Ovary (tissue), 7 donors: ENCODE measurements at regions not wholly inside any gene's neighbourhood (a gene's known extent, or its start where the extent isn't known, plus 50 kb on each side); places are given as distances from the start of the nearest gene placed in this dataset.

Experiments
- DNase-seq, 5 donors: peaks; one replicate each; pipeline ENCODE4 v3.0.0-alpha.2; 2019 to 2020
- H3K27ac ChIP-seq, 2 donors: fragments of 200-600 bp; one replicate each; pipeline versions ENCODE4 v1.5.1 to v1.8.0; 2019 to 2022
- H3K27me3 ChIP-seq: fragments of 200-600 bp; one replicate; pipeline ENCODE4 v1.8.0; 2022
- H3K36me3 ChIP-seq: fragments of 200-600 bp; sonication (generic); one replicate; pipeline ENCODE4 v1.5.1; 2019
- H3K4me1 ChIP-seq: one replicate; pipeline ENCODE4 v1.8.1; 2013; ENCODE audit warnings: mild to moderate bottlenecking, moderate library complexity; ENCODE audit not compliant: insufficient read depth
- H3K4me3 ChIP-seq: fragments of 200-600 bp; sonication (generic); one replicate; pipeline ENCODE4 v1.5.1; 2017
- H3K9me3 ChIP-seq, 2 donors: fragments of 200-600 bp in 1 of 2; sonication (generic) in 1 of 2; one replicate each; pipeline versions ENCODE4 v1.5.1 to v1.8.1; 2013 to 2019; ENCODE audit warnings: mild to moderate bottlenecking in 1 of 2, moderate library complexity in 1 of 2
- EP300 ChIP-seq: sonication (generic); formaldehyde crosslinking; IDR thresholded peaks from one replicate; pipeline ENCODE4 v1.6.1; 2017; ENCODE audit warnings: antibody characterized with exemption
- POLR2A ChIP-seq: fragments of 450-650 bp; IDR thresholded peaks from one replicate; pipeline ENCODE4 v1.6.1; 2017; ENCODE audit warnings: antibody characterized with exemption, mild to moderate bottlenecking, moderate library complexity
- WGBS, 3 donors: extraction: QIAGEN DNeasy Blood & Tissue Kit in 1 of 3; methylation state at CpG; one replicate each; pipeline versions ENCODE4 v1.1.5 to v1.1.7; 2013 to 2017; 5-methylcytosine and 5-hydroxymethylcytosine counted together
- intact Hi-C, 4 donors: fragments of 100-400 bp; cut with DNase I; formaldehyde crosslinking; loops; one replicate each; pipeline versions ENCODE4 v1.11.0 to v1.15.1; 2022 to 2023
- TF ChIP-seq, protein P1 (sequence below), 3 donors: fragments of 450-650 bp in 2 of 3; fragments of 200-600 bp in 1 of 3; IDR thresholded peaks; one replicate each; pipeline versions ENCODE4 v1.5.1 to v1.8.0; 2016 to 2022; ENCODE audit warnings: antibody characterized with exemption in 3 of 3, mild to moderate bottlenecking in 1 of 3
- donor health status: DM: no; HTN: no; CAD: no; lungs with moderate emphysema.
- donor health status: DM: no; HTN: no; CAD: no.
- donor health status: Bipolar disorder and iron deficiency.
- donor health status: DM: no; HTN: no; CAD: no.
- donor health status: DM: yes; HTN: yes; CAD: no.

DNA sequence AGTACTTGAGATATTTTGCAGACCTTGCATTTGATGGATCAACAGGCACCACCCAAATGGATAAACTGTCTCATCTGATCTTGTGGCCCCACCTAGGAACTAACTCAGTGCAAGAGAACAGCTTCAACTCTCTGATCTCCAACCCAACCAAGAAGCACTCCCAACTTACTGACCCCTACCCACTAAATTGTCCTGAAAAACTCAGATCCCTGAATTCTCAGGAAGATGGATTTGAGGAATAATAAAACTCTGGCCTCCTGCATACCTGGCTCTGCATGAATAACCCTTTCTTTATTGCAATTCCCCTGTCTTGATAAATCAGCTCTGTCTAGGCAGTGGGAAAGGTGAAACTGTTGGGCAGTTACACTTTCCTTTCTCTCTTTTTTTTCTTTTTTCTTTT, 247.9 kb downstream of the ZPLD1 start:
- H3K36me3 ChIP-seq, result no peaks in the 10 kb centered on the region
- H3K9me3 ChIP-seq, result no peaks in the 10 kb centered on the region
- TF ChIP-seq, protein P1, sequence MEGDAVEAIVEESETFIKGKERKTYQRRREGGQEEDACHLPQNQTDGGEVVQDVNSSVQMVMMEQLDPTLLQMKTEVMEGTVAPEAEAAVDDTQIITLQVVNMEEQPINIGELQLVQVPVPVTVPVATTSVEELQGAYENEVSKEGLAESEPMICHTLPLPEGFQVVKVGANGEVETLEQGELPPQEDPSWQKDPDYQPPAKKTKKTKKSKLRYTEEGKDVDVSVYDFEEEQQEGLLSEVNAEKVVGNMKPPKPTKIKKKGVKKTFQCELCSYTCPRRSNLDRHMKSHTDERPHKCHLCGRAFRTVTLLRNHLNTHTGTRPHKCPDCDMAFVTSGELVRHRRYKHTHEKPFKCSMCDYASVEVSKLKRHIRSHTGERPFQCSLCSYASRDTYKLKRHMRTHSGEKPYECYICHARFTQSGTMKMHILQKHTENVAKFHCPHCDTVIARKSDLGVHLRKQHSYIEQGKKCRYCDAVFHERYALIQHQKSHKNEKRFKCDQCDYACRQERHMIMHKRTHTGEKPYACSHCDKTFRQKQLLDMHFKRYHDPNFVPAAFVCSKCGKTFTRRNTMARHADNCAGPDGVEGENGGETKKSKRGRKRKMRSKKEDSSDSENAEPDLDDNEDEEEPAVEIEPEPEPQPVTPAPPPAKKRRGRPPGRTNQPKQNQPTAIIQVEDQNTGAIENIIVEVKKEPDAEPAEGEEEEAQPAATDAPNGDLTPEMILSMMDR (IDR thresholded peaks at IDR 0.05), result no peak
- no peak for DNase-seq
- no peak overlapping the region for H3K27ac ChIP-seq
- intact Hi-C loops, result no loop called here
- H3K27me3 ChIP-seq, result no peaks in the 10 kb centered on the region
- no peaks in the 10 kb centered on the region for H3K4me1 ChIP-seq
- H3K4me3 ChIP-seq, result no peak overlapping the region

DNA sequence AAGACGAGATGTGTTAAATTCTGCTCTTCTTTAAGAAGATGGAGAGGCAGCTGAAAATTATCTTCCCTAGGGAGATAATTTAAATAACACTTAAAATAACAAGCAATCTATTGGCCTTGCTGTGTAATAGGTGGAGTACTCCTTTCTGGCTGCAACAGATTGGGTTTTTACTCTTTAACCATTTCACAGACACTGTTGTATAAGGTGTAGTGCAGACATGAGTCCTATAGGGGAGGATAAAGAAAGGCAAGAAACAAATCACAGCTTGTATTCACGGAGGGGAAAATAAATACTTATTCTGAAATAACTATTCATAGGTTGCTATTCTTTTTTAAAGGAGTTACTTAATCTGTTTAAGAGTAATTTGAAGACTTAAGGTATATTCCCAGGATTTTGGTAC, 252.0 kb downstream of the ZPLD1 start:
- intact Hi-C loops, result no loop called here

DNA sequence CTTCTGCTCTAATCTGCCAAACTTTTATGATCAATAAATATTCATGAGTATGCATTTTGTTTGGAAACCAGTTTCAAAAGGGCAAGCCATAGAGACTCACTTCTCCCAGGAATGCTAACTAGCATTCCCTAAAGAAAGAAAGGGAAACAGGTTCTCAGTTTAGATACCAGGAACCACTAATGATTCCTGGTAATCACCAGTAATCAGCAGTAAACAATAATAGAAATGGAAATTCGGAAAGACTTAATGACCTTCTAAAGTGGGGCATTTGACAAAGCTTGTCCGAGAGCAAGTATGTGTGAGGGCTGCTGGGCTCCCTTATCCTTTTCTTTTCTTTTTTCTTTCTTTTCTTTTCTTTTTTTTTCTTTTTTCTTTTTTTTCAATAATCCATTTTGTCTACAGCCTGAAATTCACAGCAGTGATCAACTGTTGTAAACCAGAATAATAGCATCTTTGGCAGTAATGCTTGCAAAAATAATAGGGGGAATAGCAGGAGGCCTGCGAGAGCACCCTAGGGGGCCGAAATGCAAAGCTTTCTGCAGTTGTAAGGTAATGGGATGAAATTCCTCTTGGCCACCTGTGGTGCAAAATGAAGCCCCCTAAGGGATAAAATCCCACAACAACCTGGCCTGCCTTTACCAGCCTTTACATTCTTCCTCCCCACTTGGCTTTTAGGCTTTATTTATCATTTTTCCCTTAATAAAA, 253.2 kb downstream of the ZPLD1 start:
- DNase-seq, result no peak
- H3K27ac ChIP-seq, result no peak overlapping the region
- TF ChIP-seq EP300, result no peak
- TF ChIP-seq, protein P1 (IDR thresholded peaks at IDR 0.05), result no peak
- no peak for TF ChIP-seq POLR2A
- H3K4me3 ChIP-seq, result no peak overlapping the region
- intact Hi-C loops, result no loop called here
- no peaks in the 10 kb centered on the region for H3K4me1 ChIP-seq
- WGBS, 3 donors, result 82 to 89% (median 86%) methylated on average over 4 of the region's 4 CpGs
- no peaks in the 10 kb centered on the region for H3K36me3 ChIP-seq
- H3K27me3 ChIP-seq, result no peaks in the 10 kb centered on the region
- H3K9me3 ChIP-seq, result no peaks in the 10 kb centered on the region

More for the DNA sequence above, 252.0 kb downstream of the ZPLD1 start:
- Histone ChIP-seq H3K27me3 (no peaks in the 10 kb centered on the region), H3K4me1 (no peaks in the 10 kb centered on the region), H3K27ac (no peak overlapping the region), H3K4me3 (no peak overlapping the region), H3K9me3 (no peaks in the 10 kb centered on the region), H3K36me3 (no peaks in the 10 kb centered on the region)
- DNase-seq, result no peak
- 70 to 84% (median 76%) methylated on average over 2 of the region's 2 CpGs for WGBS, 3 donors
- TF ChIP-seq POLR2A (no peak), EP300 (no peak)
- TF ChIP-seq, protein P1 (IDR thresholded peaks at IDR 0.05), result no peak

DNA sequence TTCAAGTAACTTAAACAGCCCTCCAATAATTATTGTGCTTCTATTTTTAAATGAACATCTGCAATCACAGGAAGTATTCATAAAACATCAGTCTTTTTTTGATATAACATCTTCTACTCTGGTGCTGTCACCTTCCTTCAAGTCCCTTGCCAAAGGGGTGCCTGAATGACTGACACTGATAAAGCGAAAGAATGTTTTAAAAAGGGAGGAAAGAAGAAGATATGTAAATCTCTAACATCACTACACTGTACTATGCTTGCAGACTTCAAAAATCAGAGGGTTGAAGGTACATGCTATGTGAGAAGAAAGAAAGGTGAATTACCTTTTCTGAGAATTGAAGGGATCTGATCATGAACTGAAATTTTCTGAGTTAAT, 253.7 kb downstream of the ZPLD1 start:
- Histone ChIP-seq H3K36me3 (no peaks in the 10 kb centered on the region), H3K9me3 (no peaks in the 10 kb centered on the region), H3K4me1 (no peaks in the 10 kb centered on the region), H3K27me3 (no peaks in the 10 kb centered on the region), H3K27ac (no peak overlapping the region), H3K4me3 (no peak overlapping the region)
- WGBS, 3 donors, result 83 to 96% (median 90%) methylated on average over 1 of the region's 1 CpG
- intact Hi-C loops, result no loop called here
- DNase-seq, result no peak
- TF ChIP-seq EP300 (no peak), POLR2A (no peak)
- TF ChIP-seq, protein P1 (IDR thresholded peaks at IDR 0.05), result no peak
